Sigmoid colon (tissue), 6 donors: ENCODE measurements at regions not wholly inside any gene's neighbourhood (a gene's known extent, or its start where the extent isn't known, plus 50 kb on each side); places are given as distances from the start of the nearest gene placed in this dataset.

Source experiments
- DNase-seq: peaks from one replicate; pipeline ENCODE4 v3.0.0-alpha.2; 2019
- H3K27ac ChIP-seq, 4 donors: fragments of 200-600 bp; sonication (generic); one replicate each; pipeline ENCODE4 v1.5.1; 2016 to 2019; ENCODE audit warnings: mild to moderate bottlenecking in 1 of 4
- H3K27me3 ChIP-seq, 3 donors: fragments of 200-600 bp; sonication (generic); one replicate each; pipeline ENCODE4 v1.5.1; 2019; ENCODE audit warnings: mild to moderate bottlenecking in 1 of 3
- H3K36me3 ChIP-seq, 4 donors: fragments of 200-600 bp; sonication (generic); one replicate each; pipeline ENCODE4 v1.5.1; 2016 to 2019
- H3K4me1 ChIP-seq, 4 donors: fragments of 200-600 bp; sonication (generic); one replicate each; pipeline ENCODE4 v1.5.1; 2017 to 2019
- H3K4me3 ChIP-seq, 4 donors: fragments of 200-600 bp; sonication (generic); one replicate each; pipeline ENCODE4 v1.5.1; 2017 to 2019; ENCODE audit warnings: mild to moderate bottlenecking in 2 of 4, moderate library complexity in 1 of 4
- H3K9me3 ChIP-seq, 4 donors: fragments of 200-600 bp in 3 of 4; sonication (generic) in 3 of 4; one replicate each; pipeline versions ENCODE4 v1.5.1 to v1.6.1; 2013 to 2019
- CTCF ChIP-seq, 4 experiments: fragments of 450-650 bp in 3 of 4; fragments of 200-600 bp in 1 of 4; IDR thresholded peaks; one replicate each; pipeline ENCODE4 v1.5.1; 2016 to 2019; ENCODE audit warnings: antibody characterized with exemption in 4 of 4, mild to moderate bottlenecking in 3 of 4, moderate library complexity in 2 of 4
- EP300 ChIP-seq, 4 donors: sonication (generic); formaldehyde crosslinking; IDR thresholded peaks; one replicate each; pipeline ENCODE4 v1.6.1; 2017; ENCODE audit warnings: antibody characterized with exemption in 4 of 4
- POLR2A ChIP-seq, 2 donors: fragments of 450-650 bp; IDR thresholded peaks; one replicate each; pipeline ENCODE4 v1.6.1; 2016; ENCODE audit warnings: antibody characterized with exemption in 2 of 2, mild to moderate bottlenecking in 2 of 2, moderate library complexity in 2 of 2
- POLR2AphosphoS5 ChIP-seq, 4 donors: sonication (generic); formaldehyde crosslinking; IDR thresholded peaks; one replicate each; pipeline ENCODE4 v1.6.1; 2017; ENCODE audit warnings: antibody characterized with exemption in 4 of 4
- WGBS, 2 donors: extraction: QIAGEN DNeasy Blood & Tissue Kit; methylation state at CpG; one replicate each; pipeline ENCODE4 v1.1.7; 2013; 5-methylcytosine and 5-hydroxymethylcytosine counted together
- intact Hi-C: fragments of 100-400 bp; cut with DNase I; formaldehyde crosslinking; loops from one replicate; pipeline ENCODE4 v1.15.1; 2023
- donor health status: healthy with polysubstance abuse.
- donor health status: healthy.

DNA sequence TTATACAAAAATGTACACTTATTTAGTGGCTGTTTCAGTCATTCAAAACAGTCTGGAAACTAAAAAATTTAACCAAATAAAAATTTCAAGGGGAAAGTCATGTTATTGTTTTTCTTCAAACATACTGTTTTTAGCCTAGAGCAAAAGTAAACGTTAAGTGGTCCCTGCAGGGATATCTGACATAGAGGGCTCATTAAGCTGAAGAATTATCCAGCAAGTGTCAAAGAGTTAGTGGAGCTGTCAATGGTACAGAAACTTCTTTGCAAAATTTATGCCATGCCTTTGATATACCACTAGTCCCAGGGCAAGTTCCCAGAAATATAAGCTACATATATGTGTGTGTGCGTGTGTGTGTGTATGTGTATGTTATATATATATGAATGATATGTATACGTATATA lies 894.2 kb downstream of the KCNJ2 start:
- Histone ChIP-seq H3K27me3 (no peaks in the 10 kb centered on the region), H3K4me1 (no peaks in the 10 kb centered on the region), H3K9me3 (no peaks in the 10 kb centered on the region), H3K36me3 (no peaks in the 10 kb centered on the region), H3K4me3 (no peak overlapping the region), H3K27ac (no peak overlapping the region)
- no peak for TF ChIP-seq EP300 (IDR thresholded peaks at IDR 0.05)
- no peak for TF ChIP-seq POLR2A (IDR thresholded peaks at IDR 0.05)
- no peak for TF ChIP-seq POLR2AphosphoS5 (IDR thresholded peaks at IDR 0.05)
- TF ChIP-seq CTCF (IDR thresholded peaks at IDR 0.05) = no peak
- no peak for DNase-seq
- intact Hi-C loops = no loop called here
- WGBS, 2 donors = 89 to 90% methylated on average over 3 of the region's 3 CpGs

DNA sequence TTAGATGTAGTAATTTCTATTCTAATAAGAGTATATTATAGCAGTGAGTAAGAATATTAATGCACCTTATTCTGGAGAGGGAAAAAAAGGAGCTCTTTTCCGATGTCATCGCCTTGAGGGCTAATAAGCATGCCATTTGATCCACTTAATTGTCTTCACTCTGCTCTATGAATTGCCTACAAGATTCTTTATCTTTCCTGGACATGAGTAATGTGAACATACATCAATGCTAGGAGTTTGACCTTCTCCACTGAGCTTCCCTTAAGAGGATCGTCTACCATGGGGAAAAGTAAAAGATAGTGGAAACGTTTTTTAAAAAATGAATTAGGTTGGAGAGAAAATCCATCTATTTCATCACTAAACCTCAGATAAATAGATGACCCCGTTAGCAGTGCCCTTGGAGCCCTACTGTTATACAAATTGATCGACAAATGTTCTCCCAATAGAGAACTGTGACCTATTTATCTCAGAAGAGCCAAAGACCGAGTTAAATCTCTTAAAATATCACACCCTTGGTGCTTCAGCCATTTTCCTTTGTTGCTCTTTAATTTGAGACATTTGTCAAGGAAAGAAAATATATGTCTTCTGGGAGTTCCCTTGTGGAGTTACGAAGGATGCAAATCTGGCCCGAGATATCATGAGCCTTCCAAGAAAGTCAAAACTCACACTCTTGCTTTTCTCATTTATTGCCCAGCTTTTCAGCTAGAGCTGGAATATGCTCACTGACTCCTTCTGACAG lies 898.5 kb downstream of the KCNJ2 start:
- Histone ChIP-seq H3K9me3 (no peaks in the 10 kb centered on the region), H3K36me3 (no peaks in the 10 kb centered on the region), H3K4me3 (no peak overlapping the region), H3K4me1 (no peaks in the 10 kb centered on the region), H3K27me3 (no peaks in the 10 kb centered on the region), H3K27ac (no peak overlapping the region)
- intact Hi-C loops = no loop called here
- WGBS, 2 donors = 84 to 88% methylated on average over 9 of the region's 9 CpGs
- no peak for DNase-seq
- no peak for TF ChIP-seq POLR2AphosphoS5 (IDR thresholded peaks at IDR 0.05)
- TF ChIP-seq EP300 (IDR thresholded peaks at IDR 0.05) = no peak
- TF ChIP-seq POLR2A (IDR thresholded peaks at IDR 0.05) = no peak
- TF ChIP-seq CTCF (IDR thresholded peaks at IDR 0.05) = no peak

- no peak for TF ChIP-seq POLR2A (IDR thresholded peaks at IDR 0.05)
- no peak for TF ChIP-seq POLR2AphosphoS5 (IDR thresholded peaks at IDR 0.05)
- TF ChIP-seq CTCF (IDR thresholded peaks at IDR 0.05) = no peak
- no peak for TF ChIP-seq EP300 (IDR thresholded peaks at IDR 0.05)
- Histone ChIP-seq H3K36me3 (no peaks in the 10 kb centered on the region), H3K27ac (no peak overlapping the region), H3K4me1 (no peaks in the 10 kb centered on the region), H3K27me3 (no peaks in the 10 kb centered on the region), H3K9me3 (no peaks in the 10 kb centered on the region), H3K4me3 (no peak overlapping the region)
- no peak for DNase-seq
- intact Hi-C loops = no loop called here
These were observed 899.0 kb downstream of the KCNJ2 start for GRCh38 chr17:71068408-71068750.

GRCh38 chr17:71071041-71071440 lies 901.7 kb downstream of the KCNJ2 start:
- intact Hi-C loops = no loop called here
- no peak for DNase-seq
- Histone ChIP-seq H3K9me3 (no peaks in the 10 kb centered on the region), H3K27me3 (no peaks in the 10 kb centered on the region), H3K36me3 (no peaks in the 10 kb centered on the region), H3K4me3 (no peak overlapping the region), H3K4me1 (no peaks in the 10 kb centered on the region), H3K27ac (no peak overlapping the region)
- 96 to 97% methylated on average over 4 of the region's 4 CpGs for WGBS, 2 donors
- no peak for TF ChIP-seq POLR2A (IDR thresholded peaks at IDR 0.05)
- TF ChIP-seq POLR2AphosphoS5 (IDR thresholded peaks at IDR 0.05) = no peak
- TF ChIP-seq EP300 (IDR thresholded peaks at IDR 0.05) = no peak
- no peak for TF ChIP-seq CTCF (IDR thresholded peaks at IDR 0.05)

GRCh38 chr17:71071837-71072236 lies 902.5 kb downstream of the KCNJ2 start:
- Histone ChIP-seq H3K27ac (no peak overlapping the region), H3K36me3 (no peaks in the 10 kb centered on the region), H3K4me3 (no peak overlapping the region), H3K4me1 (no peaks in the 10 kb centered on the region), H3K27me3 (no peaks in the 10 kb centered on the region), H3K9me3 (no peaks in the 10 kb centered on the region)
- TF ChIP-seq POLR2A (IDR thresholded peaks at IDR 0.05) (no peak), POLR2AphosphoS5 (IDR thresholded peaks at IDR 0.05) (no peak), CTCF (IDR thresholded peaks at IDR 0.05) (no peak), EP300 (IDR thresholded peaks at IDR 0.05) (no peak)
- no peak for DNase-seq
- whole genome bisulfite sequencing, 2 donors = 89 to 90% methylated on average over 10 of the region's 10 CpGs
- intact Hi-C loops = no loop called here
